ENCODE measurements at regions not wholly inside any gene's neighbourhood (a gene's known extent, or its start where the extent isn't known, plus 50 kb on each side); places are given as distances from the start of the nearest gene placed in this dataset.
"Not testable (repeated sequence)": the region's sequence is repeated elsewhere in the genome, so short reads cannot be mapped to it uniquely, and the experiment has no call there.

DNA sequence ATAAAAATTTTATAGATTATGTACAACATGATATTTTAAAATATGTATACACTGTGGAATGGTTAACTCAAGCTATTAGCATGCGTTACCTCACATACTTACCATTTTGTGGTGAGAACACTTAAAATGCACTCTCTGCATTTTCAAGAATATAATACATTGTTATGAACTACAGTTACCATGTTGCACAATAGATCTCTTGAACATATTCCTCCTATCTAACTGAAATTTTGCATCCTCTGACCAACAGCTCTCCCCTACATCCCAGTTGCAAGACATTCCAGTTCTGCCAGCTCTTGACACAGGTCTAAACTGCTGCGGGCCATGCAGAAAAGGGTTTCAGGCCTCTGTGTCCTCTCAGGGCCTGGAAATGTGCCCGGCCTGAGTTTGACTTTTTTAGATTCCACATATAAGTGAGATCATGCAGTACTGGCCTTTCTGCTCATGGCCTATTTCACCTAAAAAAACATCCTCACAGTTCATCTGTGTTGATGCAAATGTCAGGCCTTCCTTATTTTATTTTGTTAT, 113.7 kb downstream of the CDCA7 start:
- no peak for DNase-seq

- no peak for DNase-seq
These were observed 117.4 kb downstream of the CDCA7 start for GRCh38 chr2:173472112-173472511.

- no peak for DNase-seq
These were observed 128.5 kb downstream of the CDCA7 start for GRCh38 chr2:173483137-173483536.

- DNase-seq: peak; percentile 99
These were observed 134.2 kb downstream of the CDCA7 start for GRCh38 chr2:173488861-173489260.

DNA sequence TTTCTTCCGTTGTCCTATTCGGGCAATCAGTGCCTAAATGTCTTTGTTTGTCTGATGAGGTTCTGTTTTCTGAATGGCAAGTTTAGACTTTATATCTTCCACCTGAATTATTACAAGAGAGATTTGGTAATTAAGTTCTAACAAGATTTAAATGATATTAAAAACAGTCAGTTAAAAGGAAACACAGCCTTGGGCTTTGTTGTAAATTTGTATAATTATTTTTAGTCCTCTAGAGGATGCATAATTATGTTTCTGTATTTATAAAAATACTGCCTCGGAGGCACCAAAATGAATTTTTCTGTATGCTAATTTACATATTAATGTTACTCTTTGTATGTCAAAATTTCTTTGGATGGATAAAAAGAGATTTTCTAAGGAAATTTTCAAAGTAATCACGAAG, 136.7 kb downstream of the CDCA7 start:
- no peak for DNase-seq

GRCh38 chr2:173493874-173494273, 139.2 kb downstream of the CDCA7 start:
- DNase-seq: no peak

- no peak for DNase-seq
These were observed 142.1 kb downstream of the CDCA7 start for GRCh38 chr2:173496746-173497145.

DNA sequence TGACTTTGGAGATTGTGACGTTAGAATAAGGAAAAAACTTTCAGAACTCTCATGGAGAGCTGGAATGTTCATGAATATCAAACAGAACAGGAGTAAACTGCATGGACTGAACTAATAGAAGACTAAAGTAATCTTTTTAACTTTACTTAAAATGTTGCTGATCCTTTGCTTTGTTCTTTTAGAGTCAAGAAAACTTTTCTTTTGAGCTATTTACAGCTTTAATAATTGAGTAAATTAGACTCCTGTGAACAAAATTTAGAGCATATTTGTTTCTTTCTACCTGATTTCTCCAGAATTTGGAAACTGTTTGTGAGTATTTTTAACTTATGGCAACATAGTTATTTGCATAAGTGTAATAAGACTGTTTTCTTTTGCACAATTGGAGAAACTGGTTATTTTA, 146.3 kb downstream of the CDCA7 start:
- DNase-seq: no peak

- no peak for DNase-seq
These were observed 147.6 kb downstream of the CDCA7 start for GRCh38 chr2:173502296-173502695.

- DNase-seq: peak; percentile 21
These were observed 156.7 kb downstream of the CDCA7 start for GRCh38 chr2:173511357-173511756.

DNA sequence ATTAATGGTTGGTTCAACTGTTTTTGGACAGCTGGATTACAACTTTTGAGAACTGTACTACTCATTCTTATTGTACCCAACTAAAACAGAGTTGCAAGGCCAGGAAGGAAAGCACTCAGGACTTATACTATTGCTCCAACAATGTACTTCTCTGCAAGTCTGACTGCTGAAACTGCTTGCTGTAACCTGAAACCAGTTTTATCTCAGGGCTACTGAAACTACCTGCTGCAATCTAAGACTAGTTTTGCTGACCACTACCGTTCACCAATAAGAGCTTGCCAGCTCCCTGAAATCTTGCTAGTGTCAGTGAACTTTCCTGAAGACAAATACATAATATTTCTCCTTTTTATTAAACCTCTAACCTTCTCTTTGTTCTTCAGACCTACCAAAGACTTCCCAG, 157.3 kb downstream of the CDCA7 start:
- DNase-seq: no peak

- DNase-seq: no peak
These were observed 158.5 kb downstream of the CDCA7 start for GRCh38 chr2:173513107-173513727.

GRCh38 chr2:173520918-173521317, 166.2 kb downstream of the CDCA7 start:
- no peak for DNase-seq

DNA sequence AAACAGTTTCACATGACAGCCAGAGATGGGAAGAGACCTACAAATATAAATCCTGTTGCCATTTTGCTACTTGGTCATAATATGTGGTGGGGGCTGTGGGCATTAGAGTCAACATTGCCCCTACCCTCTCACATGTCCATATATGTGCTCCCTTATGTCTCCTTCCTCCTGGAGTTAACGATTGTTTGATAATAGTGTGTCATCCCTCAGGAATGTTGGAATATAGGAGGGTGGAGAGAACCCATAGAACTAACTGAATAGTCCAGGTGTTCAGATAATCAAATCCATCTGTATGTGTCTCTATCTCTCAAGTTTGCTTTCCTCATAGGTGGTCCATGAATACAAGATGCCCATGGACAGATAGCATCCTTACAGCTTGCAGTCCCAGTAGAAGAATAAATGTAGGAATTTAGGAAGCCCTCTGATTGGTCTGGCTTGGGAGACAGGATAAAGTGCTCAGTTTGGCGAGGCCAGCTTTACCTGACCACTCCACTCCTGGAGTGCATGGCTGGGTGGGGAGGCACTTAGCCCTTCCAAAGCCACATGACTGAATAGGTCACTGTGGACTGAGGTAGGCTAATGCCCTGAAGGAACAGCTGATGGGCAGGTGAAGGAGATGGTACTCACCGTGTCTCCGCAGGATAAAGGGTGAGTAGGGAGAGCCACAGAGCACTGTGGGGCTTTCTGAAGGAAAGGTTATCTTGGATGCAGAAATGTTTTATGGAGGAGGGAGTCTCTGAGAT, 166.9 kb downstream of the CDCA7 start:
- DNase-seq: no peak

DNA sequence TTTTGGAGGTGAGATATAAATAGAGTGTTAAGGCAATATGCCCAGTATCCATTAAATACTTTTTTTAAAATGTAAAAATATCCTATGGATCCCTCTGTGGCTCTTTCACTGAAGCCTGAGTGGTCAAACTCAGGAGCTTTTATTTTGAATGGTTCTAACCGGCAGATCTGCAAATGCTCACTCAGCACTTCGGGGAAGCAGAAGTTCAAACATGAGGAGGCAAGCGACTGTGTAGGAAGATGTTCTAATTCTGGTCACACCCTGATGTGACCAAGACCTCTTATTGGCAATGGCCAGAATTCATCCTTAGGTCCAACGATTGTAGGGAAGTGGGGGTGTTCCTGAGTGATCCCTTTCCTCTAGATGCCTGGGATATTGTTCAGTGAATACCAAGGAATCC, 168.8 kb downstream of the CDCA7 start:
- DNase-seq: no peak

- no peak for DNase-seq
These were observed 169.7 kb downstream of the CDCA7 start for GRCh38 chr2:173524256-173524955.

- DNase-seq: not testable (repeated sequence)
These were observed 178.3 kb downstream of the CDCA7 start for GRCh38 chr2:173532732-173533531.

- DNase-seq: no peak
These were observed 183.0 kb downstream of the CDCA7 start for GRCh38 chr2:173537694-173538093.

- no peak for DNase-seq
These were observed 184.9 kb downstream of the CDCA7 start for GRCh38 chr2:173539615-173540014.

DNA sequence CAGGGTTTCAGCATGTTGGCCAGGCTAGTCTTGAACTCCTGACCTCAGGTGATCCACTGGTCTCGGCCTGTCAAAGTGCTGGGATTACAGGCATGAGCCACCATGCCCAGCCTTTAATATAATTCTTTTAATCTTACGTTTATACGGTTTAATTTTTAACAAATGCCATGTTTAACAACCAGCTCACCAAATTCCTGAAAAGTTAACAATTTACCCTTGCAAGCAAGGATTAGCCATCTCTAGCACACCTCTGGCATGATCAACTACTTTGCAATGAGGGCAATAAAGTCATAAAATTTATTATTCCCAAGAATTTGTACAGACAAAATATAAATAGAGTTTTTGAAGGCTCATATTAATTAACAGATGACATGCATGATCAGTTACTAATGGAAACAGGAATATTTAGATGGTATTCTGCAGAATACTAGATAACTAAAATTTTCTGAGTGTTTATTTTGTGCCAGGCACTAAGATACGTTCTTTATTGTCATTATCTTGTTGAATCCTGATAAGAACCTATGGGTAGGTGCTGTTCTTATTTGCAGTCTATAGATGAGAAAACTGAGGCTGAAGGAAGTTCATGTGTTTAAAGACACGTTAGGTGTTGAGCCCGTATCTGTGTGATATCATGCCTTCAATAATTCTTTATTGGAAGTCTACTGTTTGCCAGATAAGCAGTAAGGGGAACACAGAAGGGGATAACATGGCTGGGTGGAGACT, 190.1 kb downstream of the CDCA7 start:
- no peak for DNase-seq

GRCh38 chr2:173545364-173545763, 190.7 kb downstream of the CDCA7 start:
- DNase-seq: no peak

GRCh38 chr2:173547499-173547898, 192.8 kb downstream of the CDCA7 start:
- DNase-seq: no peak

All from NCI-H2081 treated with DMSO at 0.1 percent for 48 hours (cell line).